Stimulated activated CD4-positive, alpha-beta T cell treated with anti-CD3 and anti-CD28 coated beads, TNF-alpha, amount 100 ng/mL, for 24 hours (primary cell): ENCODE measurements at regions not wholly inside any gene's neighbourhood (a gene's known extent, or its start where the extent isn't known, plus 50 kb on each side); places are given as distances from the start of the nearest gene placed in this dataset.
"Not testable (repeated sequence)": the region's sequence is repeated elsewhere in the genome, so short reads cannot be mapped to it uniquely, and the experiment has no call there.

ENCODE experiments used
- DNase-seq, 3 experiments: peaks; one replicate each; pipeline ENCODE4 v3.0.0-alpha.2; 2020; ENCODE audit warnings: low read depth in 3 of 3

GRCh38 chr12:59517522-59517921 lies 78.3 kb upstream of the SLC16A7 start:
- no peak for DNase-seq

- DNase-seq, result no peak
Observed at GRCh38 chr12:59500915-59501314, 94.9 kb upstream of the SLC16A7 start.

- DNase-seq, result no peak
Observed at GRCh38 chr12:59500335-59500734, 95.5 kb upstream of the SLC16A7 start.

GRCh38 chr12:59499774-59500173 lies 96.1 kb upstream of the SLC16A7 start:
- DNase-seq, result no peak

GRCh38 chr12:59494617-59495016 lies 101.2 kb upstream of the SLC16A7 start:
- no peak for DNase-seq

- no peak for DNase-seq
Observed at GRCh38 chr12:59491877-59492276, 104.0 kb upstream of the SLC16A7 start.

- DNase-seq, result no peak
Observed at GRCh38 chr12:59486827-59487226, 109.0 kb upstream of the SLC16A7 start.

GRCh38 chr12:59484575-59484974 lies 111.3 kb upstream of the SLC16A7 start:
- DNase-seq, result no peak

- not testable (repeated sequence) for DNase-seq
Observed at GRCh38 chr12:59474236-59474635, 121.6 kb upstream of the SLC16A7 start.

- no peak for DNase-seq
Observed at GRCh38 chr12:59472273-59472672, 123.6 kb upstream of the SLC16A7 start.

- DNase-seq, result no peak
Observed at GRCh38 chr12:59459966-59460660, 135.7 kb upstream of the SLC16A7 start.

- no peak for DNase-seq
Observed at GRCh38 chr12:59453475-59453874, 142.4 kb upstream of the SLC16A7 start.

GRCh38 chr12:59452746-59453145 lies 143.1 kb upstream of the SLC16A7 start:
- DNase-seq, result no peak

GRCh38 chr12:59452259-59452658 lies 143.6 kb upstream of the SLC16A7 start:
- DNase-seq, result no peak

GRCh38 chr12:59446116-59446515 lies 149.7 kb upstream of the SLC16A7 start:
- DNase-seq, result no peak

GRCh38 chr12:59444932-59445331 lies 150.9 kb upstream of the SLC16A7 start:
- no peak for DNase-seq

- no peak for DNase-seq
Observed at GRCh38 chr12:59432057-59432456, 163.8 kb upstream of the SLC16A7 start.

GRCh38 chr12:59431266-59431665 lies 164.6 kb upstream of the SLC16A7 start:
- DNase-seq, result no peak

- DNase-seq, result no peak
Observed at GRCh38 chr12:59429766-59430165, 166.1 kb upstream of the SLC16A7 start.

GRCh38 chr12:59425798-59426197 lies 170.0 kb upstream of the SLC16A7 start:
- no peak for DNase-seq

- DNase-seq, result not testable (repeated sequence)
Observed at GRCh38 chr12:59424666-59425065, 171.2 kb upstream of the SLC16A7 start.

- DNase-seq, result no peak
Observed at GRCh38 chr12:59414051-59414450, 181.8 kb upstream of the SLC16A7 start.

GRCh38 chr12:59408431-59408830 lies 187.4 kb upstream of the SLC16A7 start:
- no peak for DNase-seq

GRCh38 chr12:59407799-59408198 lies 188.0 kb upstream of the SLC16A7 start:
- DNase-seq, result no peak
